Naive thymus-derived CD4-positive, alpha-beta T cell (primary cell): ENCODE measurements at regions not wholly inside any gene's neighbourhood (a gene's known extent, or its start where the extent isn't known, plus 50 kb on each side); places are given as distances from the start of the nearest gene placed in this dataset.

Experiments
- ATAC-seq: fragments of 150-1000 bp; cut with Tn5 transposase; 2 replicates; pipeline ENCODE4 v1.10.0; 2021; ENCODE audit warnings: mild to moderate bottlenecking, moderate library complexity
- CTCF ChIA-PET: fragments of 350-600 bp; sonication (Branson Sonifier 250); formaldehyde crosslinking; loops from one replicate; lab custom pipeline; 2021; ENCODE audit warnings: antibody characterized with exemption; lab: Charles Lee
- POLR2A ChIA-PET: fragments of 350-600 bp; sonication (Branson Sonifier 250); formaldehyde crosslinking; loops from one replicate; lab custom pipeline; 2021; ENCODE audit warnings: antibody characterized with exemption, inconsistent platforms; lab: Charles Lee
- DNase-seq, 9 donors: peaks; one replicate each; pipeline versions ENCODE4 v3.0.0 to v3.0.0-alpha.2; 2020 to 2022; ENCODE audit warnings: mixed read lengths in 1 of 9
- H3K27ac ChIP-seq: one replicate; pipeline ENCODE4 v1.7.0; 2013; ENCODE audit warnings: mild to moderate bottlenecking, low read depth, low read length, moderate library complexity
- H3K27me3 ChIP-seq, 2 donors: one replicate each; pipeline ENCODE4 v1.7.0; 2013; ENCODE audit warnings: low read length in 2 of 2, mild to moderate bottlenecking in 2 of 2, moderate library complexity in 2 of 2; ENCODE audit not compliant: control insufficient read depth in 2 of 2, insufficient read depth in 2 of 2
- H3K36me3 ChIP-seq, 3 experiments: 1 replicate in 2 of 3; 2 replicates in 1 of 3; pipeline ENCODE4 v1.7.0; 2013; ENCODE audit warnings: low read length in 3 of 3, mild to moderate bottlenecking in 3 of 3, moderate library complexity in 1 of 3; ENCODE audit not compliant: insufficient read depth in 3 of 3, control insufficient read depth in 2 of 3
- H3K4me1 ChIP-seq, 2 donors: one replicate each; pipeline ENCODE4 v1.7.0; 2013; ENCODE audit warnings: low read length in 2 of 2, mild to moderate bottlenecking in 2 of 2, moderate library complexity in 1 of 2; ENCODE audit not compliant: control insufficient read depth in 2 of 2, insufficient read depth in 2 of 2
- H3K4me3 ChIP-seq: 2 replicates; pipeline ENCODE4 v1.7.0; 2013; ENCODE audit warnings: mild to moderate bottlenecking, low read length
- H3K9me3 ChIP-seq, 3 experiments: 1 replicate in 2 of 3; 2 replicates in 1 of 3; pipeline ENCODE4 v1.7.0; 2013; ENCODE audit warnings: low read length in 3 of 3; ENCODE audit not compliant: control insufficient read depth in 2 of 3
- H3K27ac Mint-ChIP-seq, 9 donors: one replicate each; pipeline ENCODE4 v1.8.0; 2020 to 2022; ENCODE audit warnings: mixed read lengths in 9 of 9, mild to moderate bottlenecking in 8 of 9, moderate library complexity in 5 of 9, inconsistent platforms in 2 of 9
- H3K27me3 Mint-ChIP-seq, 5 donors: one replicate each; pipeline ENCODE4 v1.8.0; 2021 to 2022; ENCODE audit warnings: mixed read lengths in 5 of 5, mild to moderate bottlenecking in 1 of 5
- H3K36me3 Mint-ChIP-seq, 5 donors: one replicate each; pipeline ENCODE4 v1.8.0; 2020 to 2022; ENCODE audit warnings: mixed read lengths in 5 of 5, mild to moderate bottlenecking in 3 of 5, inconsistent platforms in 1 of 5
- H3K4me1 Mint-ChIP-seq, 7 donors: one replicate each; pipeline ENCODE4 v1.8.0; 2020 to 2022; ENCODE audit warnings: mixed read lengths in 7 of 7, mild to moderate bottlenecking in 3 of 7, inconsistent platforms in 1 of 7
- H3K4me3 Mint-ChIP-seq, 10 donors: one replicate each; pipeline ENCODE4 v1.8.0; 2020 to 2022; ENCODE audit warnings: mild to moderate bottlenecking in 10 of 10, mixed read lengths in 10 of 10, moderate library complexity in 6 of 10, inconsistent platforms in 2 of 10
- H3K9me3 Mint-ChIP-seq, 11 donors: one replicate each; pipeline ENCODE4 v1.8.0; 2020 to 2022; ENCODE audit warnings: mixed read lengths in 11 of 11, mild to moderate bottlenecking in 4 of 11, inconsistent platforms in 1 of 11, moderate library complexity in 1 of 11
- intact Hi-C, 2 donors: fragments of 100-400 bp; cut with micrococcal nuclease; formaldehyde crosslinking; loops; one replicate each; pipeline ENCODE4 v1.15.1; 2023

GRCh38 chr11:115653926-115654325, 149.7 kb upstream of the CADM1 start:
- ChIA-PET POLR2A (no interaction called here), CTCF (no interaction called here)
- Mint-ChIP-seq H3K27ac (no peak overlapping the region), H3K27me3 (peaks cover 14 to 54% (median 34%) of the 10 kb centered on the region in 5 donors), H3K36me3 (peaks cover 0 to 8% (median 0%) of the 10 kb centered on the region in 5 donors), H3K4me3 (no peak overlapping the region), H3K9me3 (peaks cover 0 to 11% (median 3%) of the 10 kb centered on the region in 11 donors), H3K4me1 (no peaks in the 10 kb centered on the region)
- Histone ChIP-seq H3K27me3 (no peaks in the 10 kb centered on the region), H3K27ac (no peak overlapping the region), H3K4me3 (no peak overlapping the region), H3K4me1 (no peaks in the 10 kb centered on the region), H3K9me3 (no peaks in the 10 kb centered on the region), H3K36me3 (no peaks in the 10 kb centered on the region)
- ATAC-seq (no peak), DNase-seq (no peak)
- intact Hi-C loops: no loop called here

- H3K4me1 ChIP-seq: no peaks in the 10 kb centered on the region
- H3K4me1 Mint-ChIP-seq: no peaks in the 10 kb centered on the region
- H3K27me3 ChIP-seq: no peaks in the 10 kb centered on the region
- H3K9me3 Mint-ChIP-seq: peaks cover 0 to 14% (median 2%) of the 10 kb centered on the region in 11 donors
- H3K4me3 ChIP-seq: no peak overlapping the region
- H3K36me3 ChIP-seq: no peaks in the 10 kb centered on the region
- intact Hi-C loops: no loop called here
- DNase-seq (no peak), ATAC-seq (no peak)
- CTCF ChIA-PET: no interaction called here
- H3K36me3 Mint-ChIP-seq: peaks cover 0 to 8% (median 0%) of the 10 kb centered on the region in 5 donors
- peaks cover 7 to 46% (median 27%) of the 10 kb centered on the region in 5 donors for H3K27me3 Mint-ChIP-seq
- POLR2A ChIA-PET: no interaction called here
- no peak overlapping the region for H3K27ac Mint-ChIP-seq
- H3K9me3 ChIP-seq: no peaks in the 10 kb centered on the region
- H3K27ac ChIP-seq: no peak overlapping the region
- no peak overlapping the region for H3K4me3 Mint-ChIP-seq
Measured at GRCh38 chr11:115653076-115653475, 148.9 kb upstream of the CADM1 start.

GRCh38 chr11:115652496-115652895, 148.3 kb upstream of the CADM1 start:
- POLR2A ChIA-PET: no interaction called here
- Histone ChIP-seq H3K9me3 (no peaks in the 10 kb centered on the region), H3K27ac (no peak overlapping the region), H3K36me3 (no peaks in the 10 kb centered on the region), H3K4me1 (no peaks in the 10 kb centered on the region), H3K27me3 (no peaks in the 10 kb centered on the region), H3K4me3 (no peak overlapping the region)
- peaks cover 0 to 14% (median 2%) of the 10 kb centered on the region in 11 donors for H3K9me3 Mint-ChIP-seq
- H3K27ac Mint-ChIP-seq: no peak overlapping the region
- H3K27me3 Mint-ChIP-seq: peaks cover 6 to 46% (median 27%) of the 10 kb centered on the region in 5 donors
- no peak overlapping the region for H3K4me3 Mint-ChIP-seq
- intact Hi-C loops: no loop called here
- CTCF ChIA-PET: no interaction called here
- no peaks in the 10 kb centered on the region for H3K4me1 Mint-ChIP-seq
- ATAC-seq (no peak), DNase-seq (no peak)
- peaks cover 0 to 8% (median 0%) of the 10 kb centered on the region in 5 donors for H3K36me3 Mint-ChIP-seq

- no peak for DNase-seq
- POLR2A ChIA-PET: no interaction called here
- no peak for ATAC-seq
- Mint-ChIP-seq H3K9me3 (peaks cover 0 to 12% (median 2%) of the 10 kb centered on the region in 11 donors), H3K27me3 (peaks cover 2 to 42% (median 24%) of the 10 kb centered on the region in 5 donors), H3K4me3 (no peak overlapping the region), H3K4me1 (no peaks in the 10 kb centered on the region), H3K27ac (no peak overlapping the region), H3K36me3 (peaks cover 0 to 6% (median 0%) of the 10 kb centered on the region in 5 donors)
- Histone ChIP-seq H3K9me3 (no peaks in the 10 kb centered on the region), H3K27ac (no peak overlapping the region), H3K4me1 (no peaks in the 10 kb centered on the region), H3K36me3 (no peaks in the 10 kb centered on the region), H3K4me3 (no peak overlapping the region), H3K27me3 (no peaks in the 10 kb centered on the region)
- CTCF ChIA-PET: no interaction called here
- intact Hi-C loops: no loop called here
Measured at GRCh38 chr11:115652094-115652493, 147.9 kb upstream of the CADM1 start.

DNA sequence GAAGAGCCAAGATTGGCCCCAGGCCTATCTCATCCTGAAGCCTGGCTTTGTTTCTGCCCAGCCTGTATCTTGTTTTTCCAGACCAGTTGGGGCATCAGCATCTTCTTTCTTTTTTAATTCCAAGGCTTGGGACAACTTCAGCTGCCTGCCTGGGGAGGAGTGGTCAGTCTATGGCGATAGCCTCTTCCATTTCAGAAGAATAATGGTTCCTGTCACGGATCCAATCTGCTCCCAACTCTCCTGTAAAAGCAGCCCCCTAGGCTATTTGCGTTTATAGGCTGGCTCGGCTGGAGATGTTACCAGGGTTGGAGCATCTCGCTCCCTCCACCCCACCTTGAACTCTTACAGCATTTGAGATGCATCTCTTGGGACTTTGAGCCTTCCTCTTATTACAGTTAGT, 145.2 kb upstream of the CADM1 start:
- Histone ChIP-seq H3K27ac (no peak overlapping the region), H3K9me3 (no peaks in the 10 kb centered on the region), H3K4me1 (no peaks in the 10 kb centered on the region), H3K36me3 (no peaks in the 10 kb centered on the region), H3K4me3 (no peak overlapping the region), H3K27me3 (no peaks in the 10 kb centered on the region)
- no peak overlapping the region for H3K4me3 Mint-ChIP-seq
- intact Hi-C loops: no loop called here
- H3K9me3 Mint-ChIP-seq: peaks cover 0 to 13% (median 2%) of the 10 kb centered on the region in 11 donors
- H3K4me1 Mint-ChIP-seq: no peaks in the 10 kb centered on the region
- ATAC-seq: no peak
- peaks cover 0 to 39% (median 19%) of the 10 kb centered on the region in 5 donors for H3K27me3 Mint-ChIP-seq
- no peak overlapping the region for H3K27ac Mint-ChIP-seq
- peaks cover 0 to 5% (median 0%) of the 10 kb centered on the region in 5 donors for H3K36me3 Mint-ChIP-seq
- ChIA-PET CTCF (no interaction called here), POLR2A (no interaction called here)
- DNase-seq: no peak

DNA sequence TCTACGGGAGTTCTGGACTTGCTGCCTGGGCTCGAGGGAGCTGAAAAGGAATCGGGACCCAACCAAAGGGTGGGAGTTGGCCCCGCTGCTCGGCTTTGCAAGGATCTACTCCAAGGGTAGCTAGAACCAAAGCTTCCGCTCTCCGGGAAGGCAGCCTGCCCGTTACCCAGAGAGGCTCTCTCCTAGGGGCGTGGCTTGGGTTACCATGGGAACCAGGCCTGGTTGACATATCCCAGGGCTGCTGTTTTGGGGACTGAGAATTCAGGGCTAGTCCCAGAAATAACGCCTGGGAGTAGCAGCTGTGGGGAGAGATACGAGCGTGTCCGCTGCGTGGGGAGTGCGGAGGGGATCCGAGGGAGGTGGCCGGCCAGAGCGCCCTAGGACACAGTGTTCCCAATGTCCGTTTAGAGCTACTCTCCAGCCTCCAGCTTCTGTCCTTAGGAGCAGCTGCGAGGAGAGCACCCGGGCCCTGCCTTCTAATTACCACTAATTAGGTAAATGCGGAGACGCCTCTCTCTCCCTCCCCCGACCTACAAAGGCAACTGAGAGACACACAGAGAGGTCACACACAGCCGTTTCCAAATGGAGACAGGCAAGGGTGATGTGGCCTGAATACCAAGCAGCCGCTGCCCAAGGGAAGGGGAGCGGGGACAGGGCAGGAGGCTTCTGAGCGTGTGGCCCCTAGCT, 141.6 kb upstream of the CADM1 start:
- H3K9me3 Mint-ChIP-seq: peaks cover 0 to 12% (median 0%) of the 10 kb centered on the region in 11 donors
- Histone ChIP-seq H3K9me3 (no peaks in the 10 kb centered on the region), H3K36me3 (no peaks in the 10 kb centered on the region), H3K4me1 (no peaks in the 10 kb centered on the region), H3K27me3 (no peaks in the 10 kb centered on the region), H3K27ac (no peak overlapping the region), H3K4me3 (no peak overlapping the region)
- peaks cover 0 to 23% (median 12%) of the 10 kb centered on the region in 5 donors for H3K27me3 Mint-ChIP-seq
- H3K36me3 Mint-ChIP-seq: no peaks in the 10 kb centered on the region
- POLR2A ChIA-PET: no interaction called here
- no peak overlapping the region for H3K27ac Mint-ChIP-seq
- ATAC-seq: no peak
- H3K4me1 Mint-ChIP-seq: no peaks in the 10 kb centered on the region
- DNase-seq: no peak
- H3K4me3 Mint-ChIP-seq: no peak overlapping the region
- intact Hi-C loops: no loop called here
- CTCF ChIA-PET: no interaction called here

DNA sequence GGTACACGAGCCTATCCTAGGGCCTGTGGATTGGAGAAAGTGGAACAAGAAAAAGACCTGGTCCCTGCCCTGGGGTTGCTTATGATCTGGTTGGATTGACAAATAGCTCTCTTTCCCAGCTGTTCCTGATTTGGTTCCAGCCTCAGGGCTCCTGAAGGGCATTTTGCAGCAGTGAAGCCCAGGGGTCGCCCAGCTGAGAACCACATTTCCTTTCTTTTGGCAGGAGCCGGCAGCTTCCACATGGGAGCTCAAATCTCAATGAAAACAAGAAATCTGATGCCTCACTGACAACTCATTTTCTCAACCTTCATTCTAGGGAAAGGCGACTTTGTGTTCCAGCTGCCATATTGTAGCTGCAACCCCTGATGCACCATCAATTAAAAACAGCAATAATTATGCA, 140.6 kb upstream of the CADM1 start:
- H3K36me3 ChIP-seq: no peaks in the 10 kb centered on the region

More for the DNA sequence above, 140.6 kb upstream of the CADM1 start:
- Histone ChIP-seq H3K4me1 (no peaks in the 10 kb centered on the region), H3K4me3 (no peak overlapping the region), H3K27ac (no peak overlapping the region), H3K9me3 (no peaks in the 10 kb centered on the region), H3K27me3 (no peaks in the 10 kb centered on the region)
- peaks cover 0 to 12% (median 0%) of the 10 kb centered on the region in 11 donors for H3K9me3 Mint-ChIP-seq
- H3K27ac Mint-ChIP-seq: no peak overlapping the region
- H3K4me1 Mint-ChIP-seq: no peaks in the 10 kb centered on the region
- peaks cover 0 to 22% (median 15%) of the 10 kb centered on the region in 5 donors for H3K27me3 Mint-ChIP-seq
- H3K4me3 Mint-ChIP-seq: no peak overlapping the region
- ATAC-seq (no peak), DNase-seq (no peak)
- ChIA-PET POLR2A (no interaction called here), CTCF (no interaction called here)
- H3K36me3 Mint-ChIP-seq: no peaks in the 10 kb centered on the region
- intact Hi-C loops: no loop called here
